HG03135 (cell line): ENCODE measurements at regions not wholly inside any gene's neighbourhood (a gene's known extent, or its start where the extent isn't known, plus 50 kb on each side); places are given as distances from the start of the nearest gene placed in this dataset.
"Not testable (repeated sequence)": the region's sequence is repeated elsewhere in the genome, so short reads cannot be mapped to it uniquely, and the experiment has no call there.

Experiments
- ATAC-seq: cut with Tn5 transposase; IDR thresholded peaks from one replicate; pipeline ENCODE4 v1.9.1; 2021; ENCODE audit warnings: mild to moderate bottlenecking, moderate library complexity; ENCODE audit not compliant: unreplicated experiment

DNA sequence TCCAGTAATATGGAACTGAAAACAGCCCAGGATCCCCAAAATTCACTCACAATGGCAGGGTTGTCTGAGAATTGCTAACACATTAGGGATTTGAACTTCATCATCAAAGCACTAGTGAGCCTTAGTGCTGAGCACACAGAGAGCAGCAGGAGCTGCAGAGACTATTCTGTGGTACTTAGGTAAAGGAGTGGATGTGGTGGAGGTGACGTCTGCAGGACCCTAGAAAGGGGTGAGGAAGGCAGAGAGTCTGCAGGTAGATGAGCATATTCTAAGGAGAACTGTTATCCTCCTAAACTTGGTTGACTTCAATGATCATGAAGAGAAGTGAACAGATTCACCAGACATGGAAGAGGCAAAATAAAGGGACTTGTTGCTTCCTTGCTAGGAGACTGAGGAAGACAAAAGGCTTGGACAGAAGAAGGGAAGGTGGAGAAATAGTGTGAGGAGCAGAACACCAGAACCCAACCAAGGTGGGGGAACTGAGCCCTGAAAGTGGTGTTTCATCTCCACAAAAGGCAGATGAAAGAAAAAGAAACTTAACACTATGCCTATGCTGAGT lies 1164.0 kb downstream of the TMEM121 start:
- ATAC-seq = no peak

DNA sequence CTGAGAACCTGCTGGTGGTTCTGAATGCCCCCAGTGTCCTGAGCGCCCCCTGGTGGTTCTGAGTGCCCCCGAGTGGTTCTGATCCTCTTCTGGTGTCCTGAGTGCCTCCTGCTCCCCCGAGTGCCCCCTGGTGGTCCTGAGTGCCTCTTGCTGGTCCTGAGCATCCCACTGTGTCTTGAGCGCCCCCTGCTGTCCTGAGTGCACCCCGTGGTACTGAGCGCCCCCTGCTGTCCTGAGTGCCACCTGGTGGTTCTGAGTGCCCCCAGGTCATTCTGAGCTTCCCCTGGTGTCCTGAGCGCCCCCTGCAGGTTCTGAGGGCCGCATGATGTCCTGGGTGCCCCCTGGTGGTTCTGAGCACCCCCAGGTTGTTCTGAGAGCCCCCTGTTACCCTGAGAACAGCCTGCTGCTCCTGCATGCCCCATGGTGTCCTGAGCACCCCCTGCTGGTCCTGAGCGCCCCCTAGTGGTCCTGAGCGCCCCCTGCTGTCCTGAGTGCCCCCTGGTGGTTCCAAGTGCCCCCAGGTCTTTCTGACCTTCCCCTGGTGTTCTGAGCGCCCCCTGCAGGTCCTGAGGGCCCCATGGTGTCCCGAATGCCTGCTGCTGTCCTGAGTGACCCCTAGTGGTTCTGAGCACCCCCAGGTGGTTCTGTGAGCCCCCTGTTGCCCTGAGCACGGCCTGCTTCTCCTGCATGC lies 1165.4 kb downstream of the TMEM121 start:
- peak; percentile 68 for ATAC-seq

DNA sequence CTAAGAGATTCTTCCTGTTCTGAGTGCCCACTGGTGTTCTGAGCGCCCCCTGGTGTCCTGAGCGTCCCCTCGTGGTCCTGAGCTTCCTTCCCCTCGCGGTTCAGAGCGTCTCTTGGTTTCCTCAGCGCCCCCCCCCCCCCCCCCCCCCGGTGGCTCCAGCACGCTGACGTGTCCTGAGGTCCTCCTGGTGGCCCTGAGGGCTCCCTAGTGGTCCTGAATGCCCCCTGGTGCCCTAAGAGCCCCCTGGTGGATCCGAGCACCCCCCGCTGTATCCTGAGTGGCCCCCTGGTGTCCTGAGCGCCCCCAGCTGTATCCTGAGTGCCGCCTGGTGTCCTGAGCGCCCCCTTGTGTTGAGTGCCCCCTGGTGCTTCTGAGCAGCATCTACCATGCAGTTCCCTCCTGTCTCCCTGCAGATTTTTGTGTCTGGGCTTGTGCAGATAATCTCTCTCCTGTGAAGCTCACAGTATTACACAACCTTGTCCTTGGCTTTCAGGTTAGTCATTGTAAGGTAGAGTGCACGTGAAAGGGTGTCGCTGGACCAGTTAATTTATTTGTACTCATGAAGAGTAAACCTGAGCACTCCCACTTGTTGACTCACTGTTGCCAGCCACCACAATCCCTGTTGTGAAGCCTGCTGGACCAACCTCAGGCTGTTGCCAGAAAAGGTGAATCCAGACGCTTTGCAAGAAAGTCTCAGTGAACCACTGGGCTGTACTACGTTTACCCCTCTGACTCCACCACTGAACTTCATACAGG lies 1168.4 kb downstream of the TMEM121 start:
- ATAC-seq = no peak

DNA sequence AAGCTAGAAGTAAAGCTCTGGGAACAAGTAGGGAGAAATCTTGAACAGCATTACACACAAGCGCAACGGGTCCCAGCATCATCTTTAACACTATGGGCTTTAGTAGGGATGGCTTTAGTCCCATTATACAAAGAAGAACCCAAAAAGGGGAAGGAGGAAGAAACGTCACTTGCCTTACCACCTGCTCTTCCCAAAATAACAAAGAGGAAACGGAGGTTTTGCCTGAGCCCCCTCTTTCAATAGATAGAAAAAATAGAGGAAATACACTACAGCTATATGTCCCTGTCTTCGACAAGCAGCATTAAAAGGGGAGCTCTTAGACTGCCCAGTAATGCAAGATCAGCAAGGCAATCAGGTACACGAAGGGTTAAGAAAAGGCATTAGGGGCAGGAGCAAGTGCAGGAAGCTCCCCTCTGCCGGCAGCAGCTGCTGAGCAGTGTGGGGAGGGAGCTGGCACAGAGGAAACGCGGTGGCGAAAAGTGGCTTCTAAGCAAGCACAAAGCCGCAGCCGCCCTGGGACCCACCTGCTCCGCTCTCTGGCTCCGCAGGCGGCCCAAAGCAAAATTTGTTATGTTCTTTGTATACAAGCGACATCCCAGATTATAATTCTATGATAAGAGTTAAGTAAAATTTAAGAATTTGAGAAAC lies 1172.4 kb downstream of the TMEM121 start:
- ATAC-seq = not testable (repeated sequence)

DNA sequence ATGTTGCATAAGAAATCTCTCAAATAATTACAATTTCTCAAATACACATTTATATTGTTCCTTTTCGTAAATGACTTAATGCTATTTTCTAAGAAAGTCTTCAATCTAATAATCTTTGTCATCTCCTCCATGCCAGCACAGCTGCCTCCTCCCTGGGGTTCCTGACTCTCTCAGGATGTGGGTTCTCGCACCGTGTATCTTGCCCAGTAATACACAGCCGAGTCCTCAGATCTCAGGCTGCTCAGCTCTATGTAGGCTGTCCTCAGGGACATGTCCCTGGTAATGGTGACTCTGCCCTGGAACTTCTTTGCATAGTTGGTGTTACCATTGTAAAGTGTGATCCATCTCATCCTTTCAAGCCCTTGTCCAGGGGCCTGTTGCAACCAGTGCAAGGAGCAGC lies 1177.3 kb downstream of the TMEM121 start:
- not testable (repeated sequence) for ATAC-seq

DNA sequence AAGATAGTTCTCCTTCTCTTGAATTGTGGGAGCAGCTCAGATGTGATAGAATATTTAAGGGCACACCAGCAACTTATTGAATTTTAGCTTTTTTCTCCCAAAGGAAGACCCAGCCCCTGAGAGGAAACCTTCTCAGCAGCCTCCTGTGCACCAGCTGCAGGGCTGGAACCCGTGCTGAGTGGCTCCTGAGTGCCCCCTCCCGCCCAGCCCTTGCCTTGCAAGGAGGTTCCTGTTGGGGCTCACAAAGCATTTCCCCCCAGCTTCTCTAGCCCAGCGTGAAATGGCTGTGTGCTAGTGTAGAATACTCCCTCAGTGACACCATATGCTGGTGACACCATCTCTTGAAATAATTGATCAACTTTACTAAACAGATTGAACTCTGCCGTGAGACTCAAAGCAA lies 1180.1 kb downstream of the TMEM121 start:
- not testable (repeated sequence) for ATAC-seq

DNA sequence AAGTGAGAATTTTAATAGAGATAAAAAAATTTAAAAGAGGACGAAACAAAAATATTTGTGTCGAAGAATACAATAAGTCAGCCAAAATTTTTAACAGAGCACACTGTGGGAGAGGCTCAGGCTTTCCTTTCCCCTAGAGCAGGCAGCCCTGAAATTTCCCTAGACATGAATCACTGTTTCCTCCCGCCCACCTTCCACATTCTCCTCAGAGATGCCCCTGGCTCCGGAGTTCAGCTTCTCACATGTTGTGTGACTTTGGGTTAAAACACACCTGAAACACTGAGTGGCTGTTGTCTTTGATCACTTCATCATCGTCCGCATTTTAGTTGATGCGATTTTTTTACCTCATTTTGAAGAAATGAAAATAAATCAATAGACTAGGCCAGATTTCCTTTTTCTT lies 1183.8 kb downstream of the TMEM121 start:
- ATAC-seq = not testable (repeated sequence)

DNA sequence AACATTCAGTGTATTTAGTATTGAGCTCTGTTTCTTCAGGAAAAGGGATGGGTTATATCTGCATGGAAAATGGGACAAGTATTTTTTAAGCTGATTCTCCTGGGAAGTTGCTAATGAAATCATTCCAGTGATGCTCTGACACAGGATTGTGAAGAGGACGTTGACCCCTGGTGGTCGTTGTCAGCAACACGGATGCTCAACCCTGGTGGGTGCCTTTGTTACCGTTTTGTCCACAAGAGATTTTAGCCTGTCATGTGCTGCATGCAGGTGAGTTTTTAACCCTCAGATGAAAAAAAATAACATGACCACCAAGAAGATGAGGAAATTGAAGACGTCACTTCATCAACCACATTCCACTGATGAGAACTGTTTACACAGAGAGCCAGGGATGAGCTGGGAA lies 1186.1 kb downstream of the TMEM121 start:
- not testable (repeated sequence) for ATAC-seq

DNA sequence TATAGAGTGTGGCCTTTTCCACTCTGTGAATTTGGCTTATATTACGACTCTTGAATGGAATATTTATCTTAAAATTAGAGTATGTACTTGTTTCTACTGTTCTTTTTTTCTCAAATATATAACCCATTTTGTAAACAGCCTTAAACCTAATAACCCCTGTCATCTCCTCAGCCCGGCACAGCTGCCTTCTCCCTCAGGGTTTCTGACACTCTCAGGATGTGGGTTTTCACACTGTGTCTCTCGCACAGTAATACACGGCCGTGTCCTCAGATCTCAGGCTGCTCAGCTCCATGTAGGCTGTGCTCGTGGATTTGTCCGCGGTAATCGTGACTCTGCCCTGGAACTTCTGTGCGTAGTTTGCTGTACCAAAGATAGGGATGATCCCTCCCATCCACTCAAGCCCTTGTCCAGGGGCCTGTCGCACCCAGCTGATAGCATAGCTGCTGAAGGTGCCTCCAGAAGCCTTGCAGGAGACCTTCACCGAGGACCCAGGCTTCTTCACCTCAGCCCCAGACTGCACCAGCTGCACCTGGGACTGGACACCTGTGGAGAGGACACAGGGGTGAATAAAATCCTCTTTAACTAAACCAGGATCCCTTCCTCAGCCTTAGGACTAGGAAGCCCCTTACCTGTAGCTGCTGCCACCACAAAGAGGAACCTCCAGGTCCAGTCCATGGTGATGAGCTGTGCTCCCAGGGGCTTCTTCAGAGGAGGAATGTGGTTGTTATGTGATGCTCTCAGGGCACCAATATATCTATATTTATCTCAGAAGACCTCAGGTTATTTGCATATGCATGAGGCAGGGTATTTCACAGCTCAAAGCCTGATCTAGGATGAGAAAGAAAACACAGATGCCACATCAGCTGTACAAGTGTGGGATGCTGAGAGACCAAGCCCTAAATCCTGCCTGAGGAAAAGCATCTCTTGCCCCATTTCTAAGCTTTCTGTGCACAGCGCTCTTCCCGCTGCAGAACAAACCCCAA lies 1188.4 kb downstream of the TMEM121 start:
- ATAC-seq = not testable (repeated sequence)

DNA sequence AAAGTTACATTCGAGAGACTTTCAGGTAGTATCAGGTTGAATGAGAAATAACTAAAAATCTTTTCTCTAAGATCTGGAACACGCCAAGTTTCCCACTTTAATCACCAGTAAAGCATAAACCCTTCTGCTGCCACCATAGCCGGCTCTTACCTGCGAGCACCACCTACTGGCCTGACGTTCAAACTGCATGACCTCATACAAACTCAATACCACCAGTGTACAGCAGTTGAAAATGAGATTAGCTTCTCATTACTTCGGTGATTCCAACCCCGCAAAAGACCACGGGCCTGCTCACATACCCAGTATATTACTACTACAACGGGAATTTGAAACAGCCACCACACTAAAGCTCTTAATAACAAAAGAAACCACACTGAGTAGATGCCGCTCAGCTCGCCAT lies 1191.2 kb downstream of the TMEM121 start:
- not testable (repeated sequence) for ATAC-seq

DNA sequence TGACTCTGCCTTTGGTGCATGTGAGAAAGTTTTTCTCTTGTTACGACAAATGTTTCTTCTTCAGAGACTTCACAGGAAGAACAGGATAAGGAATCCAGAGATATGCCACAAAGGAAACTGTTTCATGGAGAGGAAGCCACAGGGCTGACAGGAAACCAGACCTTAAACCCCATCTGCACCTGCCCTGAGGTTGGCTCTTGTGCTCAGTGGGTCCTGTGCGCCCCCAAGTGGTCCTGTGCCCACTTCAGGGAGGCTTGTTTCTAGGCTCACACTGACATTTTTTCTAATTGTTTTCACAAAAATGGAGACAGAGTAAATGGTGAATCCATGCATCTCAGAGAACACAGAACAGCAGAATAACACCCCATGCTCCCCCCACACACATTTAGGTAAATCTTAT lies 1193.5 kb downstream of the TMEM121 start:
- ATAC-seq = not testable (repeated sequence)

DNA sequence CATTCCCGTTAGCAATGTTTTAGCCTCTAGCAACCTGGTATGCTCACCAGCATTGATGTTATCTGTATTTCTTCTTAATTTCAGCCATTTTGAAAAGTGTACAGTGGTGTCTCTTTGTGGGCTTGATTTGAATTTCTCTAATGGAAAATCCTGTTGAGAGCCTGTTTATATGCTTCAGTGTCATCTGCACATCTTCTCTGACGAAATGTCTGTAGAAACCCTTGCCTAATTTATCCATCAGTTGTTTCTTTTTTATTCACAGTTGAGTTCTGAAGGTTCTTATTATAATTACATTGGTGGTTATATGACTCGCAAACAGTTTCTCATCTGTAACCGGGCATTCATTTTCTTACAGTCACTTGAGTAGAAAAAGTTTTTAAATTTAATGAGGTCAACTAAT lies 1195.5 kb downstream of the TMEM121 start:
- not testable (repeated sequence) for ATAC-seq

DNA sequence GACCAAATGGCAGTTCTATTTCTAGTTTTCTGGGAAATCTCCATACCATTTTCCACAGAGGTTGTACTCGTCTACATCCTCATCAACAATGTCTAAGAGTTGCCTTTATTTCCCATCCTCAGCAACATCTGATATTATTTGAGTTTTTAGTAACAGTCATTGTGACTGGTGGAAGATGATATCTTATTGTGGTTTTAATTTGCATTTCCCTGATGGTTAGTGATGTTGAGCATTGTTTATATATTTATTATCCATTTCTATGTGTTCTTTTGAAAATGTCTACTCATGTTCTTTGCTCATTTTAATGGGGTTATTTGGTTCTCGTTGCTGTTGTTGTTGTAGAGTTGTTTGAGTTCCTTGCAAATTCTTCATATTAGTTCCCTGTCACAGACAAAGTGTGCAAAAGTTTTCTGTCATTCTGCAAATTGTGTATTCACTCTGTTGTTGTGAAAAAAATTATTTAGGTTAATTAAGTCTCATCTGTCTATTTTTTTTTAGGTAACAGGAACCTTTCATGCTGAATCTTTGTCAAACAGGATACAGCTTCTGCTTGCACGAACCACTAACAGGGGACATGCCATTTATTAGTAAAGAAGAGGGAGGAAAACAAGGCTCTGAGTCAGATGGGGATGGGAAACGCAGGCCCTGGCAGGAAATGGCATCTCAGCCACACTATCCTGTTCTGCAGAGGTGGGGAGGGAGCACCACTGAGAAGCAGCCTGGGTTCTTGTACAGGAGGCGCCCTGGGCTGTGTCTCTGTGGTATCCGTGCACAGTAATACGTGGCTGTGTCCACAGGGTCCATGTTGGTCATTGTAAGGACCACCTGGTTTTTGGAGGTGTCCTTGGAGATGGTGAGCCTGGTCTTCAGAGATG lies 1196.7 kb downstream of the TMEM121 start:
- not testable (repeated sequence) for ATAC-seq

DNA sequence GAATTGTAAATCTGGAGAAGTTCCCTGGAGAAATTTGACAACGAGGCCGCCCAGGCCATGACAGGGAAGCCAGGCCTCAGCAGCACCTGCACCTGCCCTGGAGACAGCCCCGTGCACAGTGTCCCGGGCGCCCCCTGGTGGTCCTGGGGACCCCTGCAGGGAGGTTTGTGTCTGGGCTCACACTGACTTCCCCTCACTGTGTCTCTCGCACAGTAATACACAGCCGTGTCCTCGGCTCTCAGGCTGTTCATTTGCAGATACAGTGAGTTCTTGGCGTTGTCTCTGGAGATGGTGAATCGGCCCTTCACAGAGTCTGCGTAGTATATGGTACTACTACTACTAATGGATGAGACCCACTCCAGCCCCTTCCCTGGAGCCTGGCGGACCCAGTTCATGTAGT lies 1201.6 kb downstream of the TMEM121 start:
- not testable (repeated sequence) for ATAC-seq

DNA sequence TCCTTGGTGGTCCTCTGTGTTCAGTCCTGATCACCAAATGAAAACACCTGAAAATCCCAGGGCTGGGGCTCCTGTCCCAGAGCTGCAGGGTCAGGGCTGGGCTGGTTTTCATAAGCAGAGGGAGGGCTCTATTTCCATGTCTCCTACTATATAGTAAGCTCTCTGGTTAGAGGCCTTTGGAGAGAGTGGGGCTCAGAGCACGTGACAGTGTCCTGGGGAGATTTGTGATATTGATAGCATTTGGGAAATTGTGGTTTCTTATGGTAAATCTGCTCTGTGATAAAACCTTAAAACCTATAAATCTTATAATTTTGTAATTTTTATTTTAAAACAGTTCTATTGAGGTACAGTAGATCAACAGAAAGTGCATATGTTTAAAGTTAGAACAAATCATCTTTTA lies 1202.2 kb downstream of the TMEM121 start:
- ATAC-seq = no peak

DNA sequence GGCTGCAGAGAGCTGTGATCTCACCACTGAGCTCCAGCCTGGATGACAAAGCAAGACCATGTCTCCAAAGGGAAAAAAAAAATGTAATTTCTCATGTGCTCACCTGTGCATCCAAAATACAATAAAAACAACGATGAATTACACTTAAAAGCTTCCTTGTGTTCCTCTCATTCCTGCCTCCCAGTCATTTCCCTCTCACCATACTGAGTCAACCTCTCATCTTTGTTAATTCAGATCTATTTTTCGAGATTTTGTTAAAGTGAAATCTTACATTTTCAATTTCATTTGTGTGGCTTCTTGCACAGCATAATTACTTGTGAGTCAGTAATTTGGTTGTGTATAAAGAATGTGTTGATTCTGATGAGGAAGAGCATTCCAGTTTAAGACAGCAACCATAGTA lies 1203.2 kb downstream of the TMEM121 start:
- ATAC-seq = no peak

DNA sequence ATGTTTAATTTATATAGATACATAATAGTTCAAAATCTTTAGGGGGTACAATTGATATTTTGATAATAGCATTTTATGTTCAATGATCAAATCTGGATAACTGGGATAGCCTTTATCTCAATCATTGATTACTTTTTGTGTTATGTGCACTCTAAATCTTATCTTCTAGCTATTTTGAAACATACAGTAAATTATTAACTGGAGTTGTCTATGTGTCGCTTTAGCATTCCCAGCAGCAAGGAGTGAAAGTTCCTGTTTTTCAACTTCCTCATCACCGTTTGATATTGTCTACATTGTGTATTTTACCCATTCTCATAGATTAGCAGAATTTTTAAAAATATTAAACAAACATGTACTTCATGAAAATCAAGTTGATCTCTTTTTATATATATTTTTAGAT lies 1207.4 kb downstream of the TMEM121 start:
- ATAC-seq = no peak

DNA sequence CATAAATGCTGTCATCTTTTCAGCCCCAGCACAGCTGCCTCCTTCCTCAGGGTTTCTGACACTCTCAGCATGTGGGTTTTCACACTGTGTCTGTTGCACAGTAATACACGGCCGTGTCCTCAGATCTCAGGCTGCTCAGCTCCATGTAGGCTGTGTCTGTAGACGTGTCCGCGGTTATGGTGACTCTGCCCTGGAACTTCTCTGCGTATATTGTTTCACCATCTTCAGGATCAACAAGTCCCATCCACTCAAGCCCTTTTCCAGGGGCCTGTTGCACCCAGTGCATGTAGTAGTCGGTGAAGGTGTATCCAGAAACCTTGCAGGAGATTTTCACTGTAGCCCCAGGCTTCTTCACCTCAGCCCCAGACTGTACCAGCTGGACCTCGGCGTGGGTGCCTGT lies 1210.6 kb downstream of the TMEM121 start:
- ATAC-seq = no peak

DNA sequence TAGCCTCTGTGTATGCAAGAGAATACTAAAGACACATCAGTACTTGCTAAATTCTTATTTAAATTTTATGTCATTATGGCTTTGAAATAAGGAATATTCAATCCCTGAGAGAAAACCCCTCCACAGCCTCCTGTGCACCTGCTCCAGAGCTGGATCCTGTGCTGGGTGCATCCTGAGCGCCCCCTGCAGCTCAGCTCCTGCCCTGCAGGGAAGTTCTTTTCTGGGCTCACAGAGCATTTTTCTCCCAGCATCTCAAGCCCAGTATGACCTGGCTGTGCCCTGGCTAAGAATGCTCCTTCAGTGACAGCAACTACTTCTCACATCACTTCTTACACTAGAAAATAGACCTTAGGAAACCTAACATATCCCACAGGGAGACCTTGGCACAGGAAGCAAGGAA lies 1211.7 kb downstream of the TMEM121 start:
- ATAC-seq = no peak
